ENCODE measurements at regions not wholly inside any gene's neighbourhood (a gene's known extent, or its start where the extent isn't known, plus 50 kb on each side); places are given as distances from the start of the nearest gene placed in this dataset.

- Histone ChIP-seq H3K27ac (ENCODE audit: low read depth in 1 of 2, low read length in 2 of 2) (no peak overlapping the region), H3K27me3 (ENCODE audit: control insufficient read depth in 1 of 2, insufficient read depth in 2 of 2, low read length in 1 of 2) (no peaks in the 10 kb centered on the region), H3K9me3 (ENCODE audit: control insufficient read depth, low read length) (no peaks in the 10 kb centered on the region), H3K36me3 (ENCODE audit: control insufficient read depth in 1 of 2, insufficient read depth in 2 of 2, low read length in 1 of 2) (no peaks in the 10 kb centered on the region), H3K4me1 (ENCODE audit: control insufficient read depth in 1 of 2, insufficient read depth in 2 of 2, low read length in 2 of 2) (peaks cover 0 to 3% of the 10 kb centered on the region in 2 donors), H3K4me3 (ENCODE audit: low read length in 2 of 2) (no peak overlapping the region)
- 15 to 21% methylated on average over 3 of the region's 3 CpGs for WGBS, 2 donors
- intact Hi-C loops (cut with DNase I): loop anchor here (5.0 to 10.0 kb wide), 4 partner anchors 305 to 798 kb away; no protein-coding TSS in a partner anchor
- DNase-seq (no peak), ATAC-seq (ENCODE audit: low FRiP score) (no peak)
Measured at GRCh38 chr10:90589825-90590224, 268.0 kb downstream of the HTR7 start.

GRCh38 chr10:90591629-90592028 lies 266.2 kb downstream of the HTR7 start:
- WGBS, 2 donors: 94 to 98% methylated on average over 3 of the region's 3 CpGs

GRCh38 chr10:90592638-90593302 lies 265.1 kb downstream of the HTR7 start:
- peak; percentile 77 to 85 for DNase-seq
- peak; percentile 70 for ATAC-seq (ENCODE audit: low FRiP score)
- H3K27me3 ChIP-seq (ENCODE audit: control insufficient read depth in 1 of 2, insufficient read depth in 2 of 2, low read length in 1 of 2): no peaks in the 10 kb centered on the region
- intact Hi-C loops (cut with DNase I): loop anchor here (5.0 to 10.0 kb wide), 4 partner anchors 308 to 800 kb away; no protein-coding TSS in a partner anchor
- WGBS, 2 donors: 2% methylated on average over 3 of the region's 3 CpGs
- H3K4me1 ChIP-seq (ENCODE audit: control insufficient read depth in 1 of 2, insufficient read depth in 2 of 2, low read length in 2 of 2): no peaks in the 10 kb centered on the region
- H3K4me3 ChIP-seq (ENCODE audit: low read length in 2 of 2): no peak overlapping the region
- H3K9me3 ChIP-seq (ENCODE audit: control insufficient read depth, low read length): no peaks in the 10 kb centered on the region
- H3K36me3 ChIP-seq (ENCODE audit: control insufficient read depth in 1 of 2, insufficient read depth in 2 of 2, low read length in 1 of 2): no peaks in the 10 kb centered on the region
- no peak overlapping the region for H3K27ac ChIP-seq (ENCODE audit: low read depth in 1 of 2, low read length in 2 of 2)

More at GRCh38 chr10:90591629-90592028, 266.2 kb downstream of the HTR7 start:
- no peak overlapping the region for H3K27ac ChIP-seq (ENCODE audit: low read depth in 1 of 2, low read length in 2 of 2)
- peaks cover 0 to 3% of the 10 kb centered on the region in 2 donors for H3K4me1 ChIP-seq (ENCODE audit: control insufficient read depth in 1 of 2, insufficient read depth in 2 of 2, low read length in 2 of 2)
- H3K36me3 ChIP-seq (ENCODE audit: control insufficient read depth in 1 of 2, insufficient read depth in 2 of 2, low read length in 1 of 2): no peaks in the 10 kb centered on the region
- H3K9me3 ChIP-seq (ENCODE audit: control insufficient read depth, low read length): no peaks in the 10 kb centered on the region
- intact Hi-C loops (cut with DNase I): loop anchor here (5.0 to 10.0 kb wide), 4 partner anchors 307 to 799 kb away; no protein-coding TSS in a partner anchor
- no peaks in the 10 kb centered on the region for H3K27me3 ChIP-seq (ENCODE audit: control insufficient read depth in 1 of 2, insufficient read depth in 2 of 2, low read length in 1 of 2)
- H3K4me3 ChIP-seq (ENCODE audit: low read length in 2 of 2): no peak overlapping the region
- no peak for ATAC-seq (ENCODE audit: low FRiP score)
- DNase-seq: no peak

- ATAC-seq (ENCODE audit: low FRiP score) (no peak), DNase-seq (no peak)
- Histone ChIP-seq H3K36me3 (ENCODE audit: control insufficient read depth in 1 of 2, insufficient read depth in 2 of 2, low read length in 1 of 2) (no peaks in the 10 kb centered on the region), H3K27me3 (ENCODE audit: control insufficient read depth in 1 of 2, insufficient read depth in 2 of 2, low read length in 1 of 2) (no peaks in the 10 kb centered on the region), H3K27ac (ENCODE audit: low read depth in 1 of 2, low read length in 2 of 2) (no peak overlapping the region), H3K4me1 (ENCODE audit: control insufficient read depth in 1 of 2, insufficient read depth in 2 of 2, low read length in 2 of 2) (peaks cover 0 to 2% of the 10 kb centered on the region in 2 donors), H3K4me3 (ENCODE audit: low read length in 2 of 2) (no peak overlapping the region), H3K9me3 (ENCODE audit: control insufficient read depth, low read length) (no peaks in the 10 kb centered on the region)
- intact Hi-C loops (cut with DNase I): loop anchor here in 1 of 2 donors (10.0 kb wide), 1 partner anchor 314 kb away; no protein-coding TSS in a partner anchor
- WGBS, 2 donors: 92 to 94% methylated on average over 4 of the region's 4 CpGs
Measured at GRCh38 chr10:90598513-90598912, 259.3 kb downstream of the HTR7 start.

GRCh38 chr10:90602862-90603610 lies 254.8 kb downstream of the HTR7 start:
- intact Hi-C loops (cut with DNase I): no loop called here
- no peak overlapping the region for H3K27ac ChIP-seq (ENCODE audit: low read depth in 1 of 2, low read length in 2 of 2)
- H3K27me3 ChIP-seq (ENCODE audit: control insufficient read depth in 1 of 2, insufficient read depth in 2 of 2, low read length in 1 of 2): no peaks in the 10 kb centered on the region
- no peaks in the 10 kb centered on the region for H3K36me3 ChIP-seq (ENCODE audit: control insufficient read depth in 1 of 2, insufficient read depth in 2 of 2, low read length in 1 of 2)
- no peak overlapping the region for H3K4me3 ChIP-seq (ENCODE audit: low read length in 2 of 2)
- 84 to 93% methylated on average over 2 of the region's 2 CpGs for whole genome bisulfite sequencing, 2 donors
- H3K4me1 ChIP-seq (ENCODE audit: control insufficient read depth in 1 of 2, insufficient read depth in 2 of 2, low read length in 2 of 2): peaks cover 0 to 2% of the 10 kb centered on the region in 2 donors
- H3K9me3 ChIP-seq (ENCODE audit: control insufficient read depth, low read length): no peaks in the 10 kb centered on the region
- DNase-seq (no peak), ATAC-seq (ENCODE audit: low FRiP score) (no peak)

GRCh38 chr10:90604636-90605035 lies 253.2 kb downstream of the HTR7 start:
- no peak overlapping the region for H3K27ac ChIP-seq (ENCODE audit: low read depth in 1 of 2, low read length in 2 of 2)
- H3K36me3 ChIP-seq (ENCODE audit: control insufficient read depth in 1 of 2, insufficient read depth in 2 of 2, low read length in 1 of 2): no peaks in the 10 kb centered on the region
- H3K9me3 ChIP-seq (ENCODE audit: control insufficient read depth, low read length): no peaks in the 10 kb centered on the region
- DNase-seq: no peak
- no peak for ATAC-seq (ENCODE audit: low FRiP score)
- intact Hi-C loops (cut with DNase I): no loop called here
- H3K4me3 ChIP-seq (ENCODE audit: low read length in 2 of 2): no peak overlapping the region
- H3K27me3 ChIP-seq (ENCODE audit: control insufficient read depth in 1 of 2, insufficient read depth in 2 of 2, low read length in 1 of 2): no peaks in the 10 kb centered on the region
- H3K4me1 ChIP-seq (ENCODE audit: control insufficient read depth in 1 of 2, insufficient read depth in 2 of 2, low read length in 2 of 2): peaks cover 0 to 2% of the 10 kb centered on the region in 2 donors

GRCh38 chr10:90605506-90605905 lies 252.3 kb downstream of the HTR7 start:
- DNase-seq: no peak
- ATAC-seq (ENCODE audit: low FRiP score): no peak
- intact Hi-C loops (cut with DNase I): no loop called here
- H3K27me3 ChIP-seq (ENCODE audit: control insufficient read depth in 1 of 2, insufficient read depth in 2 of 2, low read length in 1 of 2): no peaks in the 10 kb centered on the region
- H3K9me3 ChIP-seq (ENCODE audit: control insufficient read depth, low read length): no peaks in the 10 kb centered on the region
- no peak overlapping the region for H3K4me3 ChIP-seq (ENCODE audit: low read length in 2 of 2)
- no peaks in the 10 kb centered on the region for H3K36me3 ChIP-seq (ENCODE audit: control insufficient read depth in 1 of 2, insufficient read depth in 2 of 2, low read length in 1 of 2)
- no peaks in the 10 kb centered on the region for H3K4me1 ChIP-seq (ENCODE audit: control insufficient read depth in 1 of 2, insufficient read depth in 2 of 2, low read length in 2 of 2)
- 73 to 87% methylated on average over 3 of the region's 3 CpGs for whole genome bisulfite sequencing, 2 donors
- H3K27ac ChIP-seq (ENCODE audit: low read depth in 1 of 2, low read length in 2 of 2): no peak overlapping the region

GRCh38 chr10:90612276-90612675 lies 245.6 kb downstream of the HTR7 start:
- no peak for ATAC-seq (ENCODE audit: low FRiP score)
- Histone ChIP-seq H3K27me3 (ENCODE audit: control insufficient read depth in 1 of 2, insufficient read depth in 2 of 2, low read length in 1 of 2) (no peaks in the 10 kb centered on the region), H3K4me3 (ENCODE audit: low read length in 2 of 2) (no peak overlapping the region), H3K9me3 (ENCODE audit: control insufficient read depth, low read length) (no peaks in the 10 kb centered on the region), H3K36me3 (ENCODE audit: control insufficient read depth in 1 of 2, insufficient read depth in 2 of 2, low read length in 1 of 2) (no peaks in the 10 kb centered on the region), H3K4me1 (ENCODE audit: control insufficient read depth in 1 of 2, insufficient read depth in 2 of 2, low read length in 2 of 2) (peaks cover 0 to 3% of the 10 kb centered on the region in 2 donors), H3K27ac (ENCODE audit: low read depth in 1 of 2, low read length in 2 of 2) (no peak overlapping the region)
- no peak for DNase-seq
- 32 to 38% methylated on average over 3 of the region's 3 CpGs for WGBS, 2 donors
- intact Hi-C loops (cut with DNase I): no loop called here

Data from aorta (tissue), 5 donors.